Activated CD8-positive, alpha-beta memory T cell treated with anti-CD3 and anti-CD28 coated beads, Interleukin-2, amount 50 U/mL, for 1 hour (primary cell): ENCODE measurements at regions not wholly inside any gene's neighbourhood (a gene's known extent, or its start where the extent isn't known, plus 50 kb on each side); places are given as distances from the start of the nearest gene placed in this dataset.

Source experiments
- DNase-seq: peaks from one replicate; pipeline ENCODE4 v3.0.0-alpha.2; 2020; ENCODE audit errors: extremely low read depth

- DNase-seq = no peak
Measured at GRCh38 chr1:234882898-234883297, 245.7 kb downstream of the TOMM20 start.

- no peak for DNase-seq
Measured at GRCh38 chr1:234881893-234882771, 246.5 kb downstream of the TOMM20 start.

- DNase-seq = no peak
Measured at GRCh38 chr1:234879147-234880080, 249.2 kb downstream of the TOMM20 start.

DNA sequence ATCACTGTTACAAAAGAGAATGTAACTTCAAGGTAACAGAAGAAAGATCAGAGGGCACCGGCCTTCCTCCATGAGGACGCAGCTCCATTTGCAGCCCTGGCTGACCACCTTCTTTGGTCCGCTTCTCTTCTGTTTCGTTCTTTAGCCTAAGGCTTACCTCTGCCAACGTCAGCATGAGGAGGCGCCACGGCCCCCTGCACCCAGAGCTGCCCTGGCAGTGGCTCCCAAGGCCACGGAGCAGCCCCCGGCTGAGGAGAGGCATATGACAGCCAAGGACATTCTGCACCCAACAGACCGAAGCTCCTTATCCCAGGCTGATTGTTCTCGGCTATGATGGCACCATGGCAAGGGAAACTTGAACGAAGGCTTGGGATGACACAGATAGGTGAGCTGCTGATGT, 250.3 kb downstream of the TOMM20 start:
- DNase-seq = no peak

DNA sequence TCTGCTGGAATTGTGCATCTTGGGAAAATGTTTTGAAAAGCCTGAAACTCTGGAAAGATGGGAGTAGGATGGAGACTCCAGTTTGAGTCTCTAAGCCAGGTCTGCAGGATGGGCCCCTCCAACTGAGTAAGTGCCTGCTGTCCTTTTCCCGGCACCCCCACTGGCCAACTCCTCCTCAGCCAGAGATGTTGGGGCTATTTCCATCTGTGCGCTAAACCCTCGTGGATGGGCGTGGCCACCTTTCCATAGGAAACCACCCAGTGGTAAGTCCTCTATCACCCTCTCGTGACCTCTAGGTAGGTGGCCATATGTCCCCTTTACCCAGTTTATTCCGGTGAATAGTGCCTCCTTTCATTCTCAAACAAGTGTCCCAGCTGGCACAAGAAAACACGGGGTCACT, 250.9 kb downstream of the TOMM20 start:
- DNase-seq = no peak

DNA sequence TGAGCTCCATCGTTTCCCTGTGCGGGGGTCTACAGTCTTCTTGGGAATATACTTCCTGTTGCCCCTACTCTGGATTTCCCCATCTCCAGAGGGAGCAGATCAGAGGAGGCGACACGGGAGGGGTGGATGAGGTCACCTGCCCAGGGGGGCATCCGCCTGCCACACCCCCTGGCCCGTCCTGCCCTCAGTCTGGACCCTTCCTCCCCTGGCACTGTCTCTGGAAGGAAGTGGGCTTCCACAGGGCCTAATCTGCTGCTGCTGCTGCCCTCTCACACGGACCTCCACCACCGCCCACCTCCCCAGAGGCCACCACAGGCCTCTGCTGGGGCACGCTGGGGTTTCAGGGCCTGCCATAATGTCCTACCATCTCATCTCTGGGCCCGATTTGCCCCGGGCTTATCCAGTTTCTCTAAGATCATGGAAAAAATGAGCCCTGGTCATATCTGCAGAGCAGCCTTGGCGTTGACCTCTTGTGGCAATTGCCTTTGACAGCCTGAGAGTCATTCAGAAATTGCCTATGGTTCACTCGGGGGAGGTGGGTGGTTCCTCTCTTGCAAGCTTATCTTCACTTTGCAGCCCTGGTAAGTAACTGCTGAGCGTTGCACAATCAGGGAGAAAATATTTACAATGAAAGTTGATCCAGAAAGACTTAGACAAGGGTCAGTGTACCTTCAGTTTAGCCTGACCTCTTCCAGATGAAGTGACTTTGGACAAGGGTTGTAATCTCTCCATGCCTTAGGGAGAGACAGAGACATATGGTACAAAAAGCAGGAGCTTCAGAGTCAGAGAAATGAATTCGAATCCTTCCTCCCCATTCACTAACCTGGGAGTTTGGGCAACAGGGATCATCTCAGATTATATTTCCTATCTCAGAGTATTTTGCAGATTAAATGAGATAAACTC, 252.4 kb downstream of the TOMM20 start:
- DNase-seq = no peak

DNA sequence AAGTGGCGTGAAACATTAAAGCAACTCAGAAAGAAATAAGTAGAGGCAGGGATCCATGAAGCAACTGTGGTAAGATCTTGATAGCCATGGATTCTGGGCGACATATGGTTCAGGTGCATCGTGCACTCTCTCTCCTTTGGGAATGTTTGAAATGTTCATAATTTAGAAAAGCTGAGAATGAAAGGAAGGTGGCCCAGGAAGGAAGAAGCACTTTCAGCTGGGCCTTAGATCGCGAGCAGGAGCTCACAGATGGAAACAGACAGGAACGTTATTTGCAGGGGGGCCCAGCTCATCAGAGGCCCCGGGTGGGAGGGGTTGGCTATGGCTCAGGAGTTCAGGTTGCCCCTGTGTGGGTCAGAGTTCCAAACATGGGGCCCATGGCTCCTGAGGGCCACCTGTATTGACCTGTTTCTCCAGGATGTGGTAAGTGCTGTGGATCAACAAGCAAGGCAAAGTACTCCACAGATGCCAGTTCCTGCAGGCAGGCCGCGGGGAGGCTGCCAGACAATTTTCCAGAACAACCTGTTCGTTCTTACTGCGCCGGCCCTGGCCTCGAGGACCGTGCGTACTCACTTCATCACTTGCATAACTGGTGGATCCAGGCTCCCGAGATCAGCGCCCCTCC, 253.2 kb downstream of the TOMM20 start:
- DNase-seq = no peak

DNA sequence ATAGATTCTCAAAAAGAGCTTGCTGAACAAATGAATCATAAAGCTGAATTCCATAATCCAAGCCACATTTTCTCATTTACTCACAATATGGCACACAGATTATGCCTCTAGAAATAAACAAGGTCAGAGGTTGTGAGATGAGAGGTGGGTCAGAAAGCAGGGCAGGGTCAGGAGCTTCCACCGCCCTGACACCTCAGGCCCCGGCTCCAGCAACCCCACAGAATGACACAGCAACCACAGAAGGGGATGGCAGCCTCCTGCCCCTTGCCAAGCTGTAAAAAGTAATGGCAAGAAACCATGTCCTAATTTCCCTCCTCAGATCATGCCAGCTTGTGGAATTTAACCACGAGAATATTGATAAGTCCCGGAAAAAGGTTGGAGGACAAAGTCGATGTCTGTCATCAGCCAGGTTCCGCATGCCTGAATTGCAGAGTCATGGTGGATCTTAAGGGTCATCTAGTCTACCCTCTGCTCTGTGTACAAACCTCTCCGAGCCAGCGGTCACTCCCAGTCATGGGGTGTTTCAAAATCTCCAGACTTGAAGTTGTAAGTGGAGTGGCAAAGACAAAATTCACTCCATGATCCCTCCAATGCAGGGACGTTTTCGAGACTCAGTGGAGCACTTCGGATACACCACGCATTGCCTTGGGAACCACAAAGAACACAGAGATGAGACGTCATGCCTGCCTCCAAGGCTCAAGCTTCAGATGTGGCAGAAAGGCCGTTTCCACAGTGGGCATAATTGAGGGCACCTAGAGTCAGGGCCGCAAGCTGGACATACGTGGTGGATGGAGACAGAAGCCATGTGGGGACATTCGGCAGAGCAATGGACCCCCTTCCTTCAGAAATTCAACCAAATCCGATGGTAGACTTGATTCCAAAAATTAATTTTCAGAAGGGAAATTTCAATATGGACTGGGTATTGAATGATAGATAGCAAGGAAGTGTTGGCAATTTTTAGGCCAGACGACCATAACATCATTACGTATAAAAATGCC, 254.0 kb downstream of the TOMM20 start:
- no peak for DNase-seq

GRCh38 chr1:234871710-234872271, 256.8 kb downstream of the TOMM20 start:
- no peak for DNase-seq

DNA sequence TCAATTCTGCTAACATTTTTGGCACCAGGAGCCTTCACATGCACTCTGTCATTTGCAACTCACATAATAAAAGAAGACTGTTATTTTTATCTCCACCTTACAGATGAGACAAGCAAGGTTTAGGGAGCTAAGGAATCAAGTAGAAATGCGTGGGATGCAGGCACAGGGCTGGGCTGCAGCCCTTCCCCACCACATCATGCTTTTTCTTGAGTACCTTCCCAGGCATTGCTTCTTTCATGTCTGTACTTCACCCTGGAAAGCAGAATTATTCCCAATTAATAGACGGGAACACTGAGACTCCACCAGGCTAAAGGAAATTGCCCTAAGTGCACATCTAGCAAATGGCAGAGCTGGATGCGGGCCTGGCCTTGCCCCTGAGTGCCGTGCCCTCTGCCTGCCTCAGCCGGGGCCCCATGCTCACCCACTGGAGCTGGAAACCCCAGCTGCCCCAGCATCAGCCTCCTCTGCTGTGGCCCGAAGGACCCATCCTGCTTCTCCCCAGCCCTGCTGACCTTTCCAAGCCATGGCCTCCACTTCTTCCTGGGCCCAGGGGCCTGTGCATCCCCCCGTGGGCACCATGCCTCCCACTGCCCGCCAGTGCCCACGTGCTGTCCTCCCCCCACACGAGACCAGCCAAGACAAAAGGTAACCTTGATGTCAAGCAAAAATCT, 257.5 kb downstream of the TOMM20 start:
- no peak for DNase-seq

DNA sequence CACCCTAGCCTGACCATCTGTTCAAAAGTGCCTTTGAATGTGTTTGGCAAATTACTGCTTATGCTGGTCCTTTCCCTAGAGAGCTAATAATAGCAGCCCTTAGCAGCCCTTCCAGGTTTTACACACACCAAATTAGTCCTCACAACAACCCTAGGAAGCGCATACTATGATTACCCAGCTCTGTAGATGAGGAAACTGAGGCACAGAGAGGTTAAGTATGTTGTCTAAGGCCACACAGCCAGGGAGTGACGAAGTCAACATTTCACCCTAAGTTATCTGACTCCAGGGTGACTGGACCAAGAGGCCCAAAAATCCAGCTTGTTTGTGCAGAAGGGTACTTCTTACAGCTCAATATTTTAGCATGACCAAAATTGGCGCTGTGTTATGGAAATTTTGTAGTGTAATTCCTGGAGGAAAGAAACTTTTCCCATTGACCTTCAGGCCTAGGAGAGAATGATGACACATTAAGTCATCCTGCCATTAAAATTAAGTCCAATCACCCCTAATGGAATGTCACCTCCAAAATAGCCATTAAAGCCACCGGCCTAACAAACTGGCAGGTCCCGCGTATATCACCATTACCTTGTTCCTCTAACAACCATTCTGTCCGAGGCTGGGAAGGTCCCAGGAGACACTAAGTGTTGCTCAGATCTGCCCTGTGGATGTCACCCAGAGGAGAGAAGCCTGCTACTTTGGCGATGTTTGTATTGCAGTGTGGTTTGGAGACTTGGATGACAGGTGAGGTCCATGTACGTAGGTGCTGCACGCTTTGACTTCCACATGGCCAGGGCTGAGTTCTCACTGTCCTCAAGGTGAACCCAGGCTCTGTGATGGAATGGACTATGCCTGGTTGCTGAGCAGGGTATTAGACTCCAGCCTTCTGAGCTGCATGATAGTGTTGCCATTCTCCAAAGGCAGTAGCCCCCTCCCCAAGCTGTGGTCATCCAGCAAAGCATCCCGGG, 258.3 kb downstream of the TOMM20 start:
- no peak for DNase-seq

GRCh38 chr1:234869182-234870019, 259.2 kb downstream of the TOMM20 start:
- DNase-seq = no peak

- no peak for DNase-seq
Measured at GRCh38 chr1:234868296-234869147, 258.5 kb upstream of the IRF2BP2 start.

- DNase-seq = no peak
Measured at GRCh38 chr1:234866007-234866866, 256.3 kb upstream of the IRF2BP2 start.
